HG03064 (cell line): ENCODE measurements at regions not wholly inside any gene's neighbourhood (a gene's known extent, or its start where the extent isn't known, plus 50 kb on each side); places are given as distances from the start of the nearest gene placed in this dataset.
A peak's percentile ranks its signal among the peaks of the same experiment; 100 is the strongest.
"Not testable (repeated sequence)": the region's sequence is repeated elsewhere in the genome, so short reads cannot be mapped to it uniquely, and the experiment has no call there.

Experiments used
- ATAC-seq: cut with Tn5 transposase; IDR thresholded peaks from one replicate; pipeline ENCODE4 v1.9.1; 2021; ENCODE audit warnings: low read depth; ENCODE audit not compliant: unreplicated experiment

DNA sequence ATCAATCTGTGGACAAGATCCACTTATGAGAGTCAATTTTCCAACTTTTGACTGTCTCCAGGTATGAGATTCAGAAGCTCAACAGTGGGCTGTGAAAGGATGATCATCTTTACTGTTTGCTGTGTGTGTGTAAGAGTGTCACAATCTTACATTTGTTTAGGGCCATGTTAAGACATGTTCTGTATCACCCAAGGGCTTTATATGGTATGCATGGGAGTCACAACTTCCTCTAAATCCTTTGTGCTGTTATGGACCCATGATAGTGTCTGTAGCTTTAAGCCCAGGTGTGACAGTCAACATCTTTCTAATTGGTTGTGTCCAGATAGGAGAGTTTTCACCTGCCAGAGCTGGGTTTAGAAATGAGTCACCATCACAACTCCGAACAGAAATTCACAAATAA, 70.2 kb downstream of the ZNF726 start:
- not testable (repeated sequence) for ATAC-seq

GRCh38 chr19:23986623-23987022, 71.9 kb downstream of the ZNF726 start:
- ATAC-seq, result no peak

DNA sequence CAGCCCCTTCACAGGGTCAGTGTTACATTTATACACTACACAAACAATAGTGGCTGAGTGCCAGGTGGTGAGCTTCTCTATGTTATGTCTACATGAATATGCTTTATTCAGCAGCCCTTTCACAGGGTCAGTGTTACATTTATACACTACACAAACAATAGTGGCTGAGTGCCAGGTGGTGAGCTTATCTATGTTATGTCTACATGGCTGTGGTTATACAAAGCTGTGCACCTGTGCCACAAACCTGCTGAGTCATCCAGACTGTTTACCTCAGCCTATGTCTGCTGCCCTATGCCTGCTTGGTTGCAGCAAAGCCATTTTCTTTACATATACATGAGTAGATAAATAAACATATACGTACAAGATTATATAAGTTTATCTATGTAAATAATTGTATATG, 76.5 kb downstream of the ZNF726 start:
- no peak for ATAC-seq

DNA sequence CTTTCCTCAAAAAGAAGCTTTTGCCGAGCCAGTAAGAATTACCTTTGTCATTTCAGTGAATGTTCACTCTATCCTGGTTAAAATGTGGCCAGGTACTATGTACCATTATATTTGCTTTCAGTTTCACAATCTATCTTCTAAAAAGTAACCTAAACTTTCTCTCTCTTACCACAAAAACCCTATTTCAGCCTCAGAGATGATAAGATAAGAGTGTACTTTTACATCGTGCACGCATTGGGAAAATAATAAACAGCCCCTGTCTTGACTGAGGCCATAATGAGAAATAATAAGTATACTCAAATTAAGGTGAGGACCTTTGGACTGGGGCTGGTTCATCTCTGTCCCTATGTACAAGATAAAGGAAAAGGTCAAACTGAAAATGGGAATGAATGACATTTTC, 77.7 kb downstream of the ZNF726 start:
- no peak for ATAC-seq

GRCh38 chr19:23993440-23993839, 78.8 kb downstream of the ZNF726 start:
- no peak for ATAC-seq

- no peak for ATAC-seq
Measured at GRCh38 chr19:23996549-23996948, 81.9 kb downstream of the ZNF726 start.

DNA sequence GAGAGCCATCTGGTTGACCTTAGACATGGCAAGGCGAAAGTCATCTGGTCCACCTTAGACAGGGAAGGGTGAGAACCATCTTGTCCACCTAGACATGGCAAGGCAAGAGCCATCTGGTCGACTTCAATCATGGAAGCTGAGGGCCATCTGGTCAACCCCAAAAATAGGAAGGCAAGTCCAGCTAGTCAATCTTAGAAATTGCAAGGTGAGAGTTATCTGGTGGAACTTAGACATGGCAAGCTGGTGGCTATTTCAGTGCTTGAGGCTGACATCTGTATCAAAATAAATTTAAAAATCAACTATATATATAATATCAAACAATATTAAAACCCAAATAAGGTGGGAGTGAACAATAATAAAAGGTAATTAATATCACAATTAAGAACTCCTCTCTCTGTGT, 83.9 kb downstream of the ZNF726 start:
- no peak for ATAC-seq

DNA sequence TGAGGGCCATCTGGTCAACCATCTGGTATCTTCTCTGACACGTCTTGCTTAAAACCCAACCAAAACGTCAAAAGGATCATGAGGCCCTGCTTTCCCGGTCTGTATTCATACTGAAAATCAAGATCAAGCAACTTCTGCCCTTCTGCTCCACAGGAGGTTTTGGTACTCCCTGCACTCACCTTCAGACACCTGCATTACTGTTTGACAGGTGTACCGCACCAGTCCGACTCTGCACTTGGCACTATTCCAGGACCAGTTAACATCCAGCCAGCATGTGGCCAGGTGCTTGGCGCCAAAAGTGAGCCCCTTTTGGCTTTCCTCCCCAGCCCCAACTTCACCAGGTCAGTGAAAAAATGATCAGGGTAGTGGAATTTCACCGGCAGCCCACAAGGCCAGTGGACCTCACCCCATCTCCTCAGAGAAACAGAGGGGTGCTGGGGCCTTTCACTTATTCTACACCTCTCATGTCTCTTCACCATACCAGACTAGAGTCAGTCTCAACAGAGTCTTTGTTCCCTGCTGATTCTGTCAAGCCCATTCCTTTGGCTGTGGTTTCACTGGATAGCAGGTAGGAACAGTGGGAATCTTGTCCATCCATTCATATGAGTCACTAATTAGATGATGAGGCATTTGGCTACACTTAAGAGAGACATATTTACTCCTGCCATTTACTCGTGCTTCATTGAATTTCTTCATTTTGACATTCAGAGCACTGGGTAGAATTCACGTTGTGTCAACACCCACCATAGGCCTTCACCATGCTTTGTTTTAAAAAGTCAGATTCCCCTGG, 85.3 kb downstream of the ZNF726 start:
- no peak for ATAC-seq

DNA sequence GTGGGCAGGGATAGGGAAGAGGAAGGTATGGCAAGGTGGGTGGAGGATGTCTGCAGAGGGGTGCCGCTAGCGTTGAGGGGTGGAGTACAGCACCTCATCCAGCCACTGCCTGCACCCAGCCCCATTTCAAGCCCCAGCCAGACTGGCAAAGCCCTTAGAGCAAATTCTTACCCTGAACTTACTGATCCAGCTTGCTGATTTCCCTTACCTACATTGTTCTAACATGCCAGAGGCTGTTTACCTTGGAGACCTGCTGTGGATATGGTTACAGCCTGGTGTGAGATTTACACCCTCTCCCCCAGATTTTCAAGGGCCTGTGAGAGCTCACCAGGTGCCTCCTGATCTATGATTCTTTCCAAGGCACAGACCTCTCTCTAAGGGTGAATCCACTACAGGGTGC, 86.0 kb downstream of the ZNF726 start:
- no peak for ATAC-seq

- no peak for ATAC-seq
Measured at GRCh38 chr19:24002256-24002945, 84.6 kb upstream of the ZNF254 start.

DNA sequence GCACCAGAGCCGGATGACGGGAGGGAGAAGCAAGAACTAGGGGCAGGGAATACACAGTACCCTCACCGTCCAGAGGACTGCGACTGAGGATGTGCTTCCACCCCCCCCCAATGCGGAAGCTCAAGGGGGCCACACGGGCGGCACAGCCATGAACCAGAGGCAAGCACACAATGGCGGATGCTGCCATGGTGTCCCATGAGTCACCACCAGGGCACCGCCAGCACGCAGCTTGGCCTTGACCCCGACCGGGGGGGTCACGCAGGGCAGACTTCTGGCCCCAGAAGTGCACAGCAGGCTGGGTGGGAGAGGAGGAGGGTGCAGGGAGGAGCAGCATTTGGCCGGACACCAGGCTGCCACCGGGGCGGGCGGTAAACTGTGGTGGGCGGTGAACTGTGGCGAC, 83.5 kb upstream of the ZNF254 start:
- ATAC-seq, result no peak

- no peak for ATAC-seq
Measured at GRCh38 chr19:24004166-24004565, 82.8 kb upstream of the ZNF254 start.

DNA sequence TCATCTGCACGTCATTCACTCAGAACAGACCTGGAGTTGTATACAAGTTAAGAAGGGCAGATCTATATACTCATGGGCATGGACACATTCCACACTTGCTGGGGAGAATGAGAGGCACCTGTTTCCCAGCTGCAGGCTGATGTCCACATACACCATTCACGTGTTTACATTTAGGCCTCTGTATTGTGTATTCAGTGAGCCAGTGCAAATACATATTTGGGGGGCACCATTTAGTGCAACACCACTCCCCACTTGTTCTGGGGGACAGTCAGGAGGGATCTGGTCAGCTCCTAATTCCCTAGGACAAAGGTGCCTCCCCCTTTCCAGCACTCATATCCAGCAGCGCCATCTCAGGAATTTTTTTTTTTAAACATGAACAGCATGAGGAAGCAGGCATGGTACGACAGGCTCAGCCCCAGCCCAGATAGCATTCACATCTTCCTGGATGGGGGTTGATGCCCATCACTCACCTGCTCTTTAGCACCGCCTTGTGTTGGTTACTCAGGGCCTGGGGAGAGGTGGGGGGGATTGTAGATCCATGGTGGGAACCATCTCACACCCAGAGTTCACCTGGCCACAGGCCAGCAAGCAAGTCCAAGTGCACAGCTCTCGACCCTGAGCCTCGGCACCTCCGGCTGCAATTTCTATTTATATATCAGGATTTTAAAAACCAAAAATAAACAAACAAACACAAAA, 56.9 kb upstream of the ZNF254 start:
- no peak for ATAC-seq

DNA sequence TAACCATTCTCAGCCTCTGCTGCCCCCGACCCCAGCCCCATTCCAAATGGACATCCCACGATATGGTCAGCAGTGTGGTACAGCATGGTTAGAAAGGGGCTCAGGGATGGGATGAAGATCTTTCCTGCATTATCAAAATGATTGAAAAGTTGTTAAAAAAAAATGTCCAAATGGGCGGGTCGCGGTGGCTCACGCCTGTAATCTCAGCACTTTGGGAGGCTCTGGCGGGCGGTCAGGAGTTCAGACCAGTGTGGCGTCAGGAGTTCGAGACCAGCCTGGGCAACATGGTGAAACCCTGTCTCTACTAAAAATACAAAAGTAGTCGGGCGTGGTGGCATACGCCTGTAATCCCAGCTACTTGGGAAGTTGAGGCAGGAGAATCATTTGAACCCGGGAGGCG, 54.3 kb upstream of the ZNF254 start:
- ATAC-seq, result no peak

DNA sequence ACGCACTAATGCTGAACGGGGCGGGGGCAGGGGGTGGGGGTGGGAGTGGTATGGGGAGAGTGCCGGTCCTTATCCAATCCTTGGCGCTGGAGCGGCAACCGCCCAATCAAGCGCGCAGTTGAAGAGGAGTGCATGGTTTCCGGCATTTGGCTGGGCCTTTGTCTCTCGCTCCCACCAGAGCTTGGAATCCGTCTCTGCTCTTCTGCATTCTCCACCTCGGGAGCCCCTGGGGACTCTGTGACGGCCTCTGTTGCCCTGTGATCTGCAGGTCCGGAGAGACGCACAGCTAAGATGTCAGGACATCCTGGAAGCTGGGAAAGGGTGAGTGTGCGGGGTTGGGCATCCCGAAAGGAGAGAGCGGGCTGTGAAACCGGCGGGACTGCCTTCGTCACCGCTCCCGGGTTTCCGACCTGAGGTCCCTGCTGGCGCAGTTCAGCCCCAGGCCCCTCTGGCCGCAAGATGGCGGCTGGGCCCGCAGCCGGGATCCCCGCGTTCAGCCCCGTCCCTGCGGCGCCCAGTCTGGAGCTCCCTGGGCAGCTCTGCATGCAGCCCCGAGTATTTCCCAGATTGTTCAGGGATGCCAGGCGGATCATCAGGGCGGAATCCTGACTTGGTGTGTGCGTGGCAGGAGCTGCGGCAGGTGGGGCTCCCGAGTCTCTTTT, 53.6 kb upstream of the ZNF254 start:
- ATAC-seq, result peak; percentile 90

DNA sequence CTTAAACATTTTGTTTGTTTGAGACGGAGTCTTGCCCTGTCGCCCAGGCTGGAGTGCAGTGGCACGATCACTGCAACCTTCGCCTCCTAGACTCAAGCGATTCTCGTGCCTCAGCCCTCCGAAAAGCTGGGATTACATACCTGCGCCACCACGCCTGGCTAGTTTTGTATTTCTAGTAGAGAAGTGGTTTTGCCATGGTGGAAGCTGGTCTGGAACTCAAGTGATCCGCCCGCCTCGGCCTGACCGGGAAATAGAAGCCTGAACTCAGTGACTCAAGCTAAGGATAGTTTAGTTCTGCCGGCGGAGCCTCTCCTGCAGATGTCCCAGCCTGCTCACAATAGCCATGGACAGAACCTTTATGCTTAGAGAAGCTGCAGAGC, 53.0 kb upstream of the ZNF254 start:
- ATAC-seq, result peak; percentile 19

DNA sequence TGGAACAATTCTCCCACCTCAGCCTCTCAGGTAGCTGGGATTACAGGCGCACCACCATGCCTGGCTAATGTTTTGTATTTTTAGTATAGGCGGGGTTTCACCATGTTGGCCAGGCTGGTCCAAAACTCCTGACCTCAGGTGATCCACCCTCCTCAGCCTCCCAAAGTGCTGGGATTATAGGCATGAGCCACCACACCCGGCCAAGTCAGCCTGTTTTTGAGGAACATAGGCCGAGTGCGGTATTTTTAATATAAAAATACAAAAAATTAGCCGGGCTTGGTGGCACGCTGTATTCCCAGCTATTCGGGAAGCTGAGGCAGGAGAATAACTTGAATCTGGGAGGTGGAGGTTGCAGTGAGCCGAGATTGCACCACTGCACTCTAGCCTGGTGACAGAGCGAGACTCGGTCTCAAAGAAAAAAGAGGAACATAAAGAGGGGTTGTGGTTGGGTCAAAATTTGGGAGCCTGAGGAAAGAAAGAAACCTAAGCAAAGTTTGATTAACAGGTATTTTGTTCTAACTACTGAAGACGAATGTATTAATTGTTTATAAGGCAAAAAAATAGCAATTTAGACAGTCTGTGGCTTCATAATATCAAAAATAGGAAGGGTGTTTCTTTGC, 51.6 kb upstream of the ZNF254 start:
- ATAC-seq, result not testable (repeated sequence)
